Kidney tubule cell (primary cell): ENCODE measurements at regions not wholly inside any gene's neighbourhood (a gene's known extent, or its start where the extent isn't known, plus 50 kb on each side); places are given as distances from the start of the nearest gene placed in this dataset.
"Not testable (repeated sequence)": the region's sequence is repeated elsewhere in the genome, so short reads cannot be mapped to it uniquely, and the experiment has no call there.

Experiments used
- DNase-seq: peaks from one replicate; pipeline ENCODE4 v3.0.0-alpha.2; 2018; ENCODE audit warnings: low spot score

DNA sequence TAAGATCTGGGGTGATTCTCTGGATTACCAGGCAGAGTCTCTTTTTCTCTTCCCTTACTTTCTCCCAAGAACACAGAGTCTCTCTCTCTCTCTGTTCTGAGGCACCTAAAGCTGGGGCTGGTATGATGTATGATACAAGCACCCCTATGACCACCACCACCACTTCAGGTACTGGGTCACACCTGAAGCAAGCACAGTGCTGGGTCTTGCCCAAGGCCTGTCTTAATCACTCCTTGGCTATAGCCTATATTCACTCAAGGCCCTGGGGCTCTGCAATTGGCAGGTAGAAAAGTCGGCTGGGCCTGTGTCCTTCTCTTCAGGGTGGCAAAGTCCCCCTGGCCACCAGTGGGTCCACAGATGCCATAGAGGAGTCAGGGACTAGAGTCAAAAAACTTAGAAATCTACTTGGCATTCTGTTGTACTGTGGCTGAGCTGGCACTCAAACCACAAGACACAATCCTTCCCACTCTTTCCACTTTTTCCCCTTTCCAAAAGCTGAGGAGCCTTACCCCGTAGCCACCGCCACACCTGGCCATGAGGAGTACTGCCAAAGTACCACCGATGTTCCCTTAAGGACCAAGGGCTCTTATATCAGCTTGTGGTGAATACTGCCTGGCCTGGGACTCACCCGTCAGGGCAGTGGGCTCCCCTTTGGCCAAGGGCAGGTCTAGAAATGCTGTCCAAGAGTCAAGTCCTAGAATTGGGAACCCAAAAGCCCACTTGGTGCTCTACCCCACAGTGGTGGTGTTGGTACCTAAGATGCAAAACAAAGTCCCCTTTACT is 159.2 kb downstream of the POTEM start:
- DNase-seq = not testable (repeated sequence)

DNA sequence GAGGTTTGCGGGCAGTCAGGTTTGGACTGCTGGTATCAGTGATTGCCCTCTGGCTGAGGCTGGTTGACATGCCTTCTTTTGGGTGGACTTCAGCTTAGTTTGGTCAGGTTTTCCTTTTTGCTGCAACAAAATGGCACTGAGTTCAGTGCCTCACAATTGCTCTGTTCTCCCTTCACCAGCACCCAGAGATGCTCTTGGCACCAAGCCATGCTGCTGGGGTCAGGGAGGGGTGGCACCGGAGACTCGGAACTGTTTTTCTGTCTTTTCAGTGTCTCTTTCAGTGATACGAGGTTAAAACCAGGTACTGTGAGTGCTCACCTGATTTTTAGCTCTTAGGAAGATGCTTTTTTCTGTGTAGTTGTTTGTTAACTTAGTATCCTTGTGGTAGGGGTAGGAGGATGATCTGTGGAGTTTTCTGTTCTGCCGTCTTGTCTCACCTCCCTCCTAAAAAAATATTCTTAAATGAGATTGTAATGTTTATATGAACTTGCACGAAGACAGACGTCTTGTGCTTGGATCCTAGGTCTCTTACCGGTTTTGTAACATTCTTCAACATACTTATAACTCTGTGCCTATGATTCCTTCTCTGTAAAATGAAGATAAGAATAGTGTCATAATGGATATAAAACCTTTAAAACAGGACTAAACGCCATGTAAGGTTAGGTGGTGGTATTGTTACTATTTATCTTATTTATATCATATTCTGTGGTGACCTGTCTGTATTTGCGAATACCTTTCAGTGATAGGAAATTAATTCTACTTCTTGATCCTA is 160.6 kb downstream of the POTEM start:
- DNase-seq = not testable (repeated sequence)

- DNase-seq = not testable (repeated sequence)
These were observed 164.3 kb downstream of the POTEM start for GRCh38 chr14:19131553-19131952.

- DNase-seq = not testable (repeated sequence)
These were observed 165.0 kb downstream of the POTEM start for GRCh38 chr14:19132013-19132835.

GRCh38 chr14:19132836-19133120 is 165.5 kb downstream of the POTEM start:
- DNase-seq = not testable (repeated sequence)

DNA sequence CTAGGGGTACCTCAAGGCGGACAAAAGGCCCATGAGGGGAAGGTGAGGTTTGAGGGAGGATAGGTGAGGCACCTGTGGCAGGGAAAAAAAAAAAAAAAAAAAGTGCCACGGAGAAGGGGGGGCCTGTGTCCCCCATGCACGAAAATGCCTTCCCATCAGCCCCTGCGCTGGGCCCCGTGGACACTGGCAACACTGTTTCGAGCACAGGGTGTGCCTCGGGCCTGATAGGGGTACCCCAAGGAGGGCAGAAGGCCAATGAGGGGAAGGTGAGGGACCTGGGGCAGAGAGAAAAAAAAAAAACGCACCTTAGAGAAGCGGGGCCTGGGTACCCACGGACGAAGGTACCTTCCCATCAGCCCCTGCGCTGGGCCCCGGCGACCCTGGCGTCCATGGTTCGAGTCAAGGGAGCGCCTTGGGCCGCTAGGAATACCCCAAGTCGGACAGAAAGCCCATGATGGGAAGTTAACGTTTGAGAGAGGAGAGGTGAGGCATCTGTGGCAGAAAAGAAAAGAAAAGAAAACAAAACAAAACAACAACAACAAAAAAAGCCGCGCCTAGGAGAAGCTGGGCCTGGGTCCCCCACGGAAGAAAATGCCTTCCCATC is 190.0 kb downstream of the POTEM start:
- not testable (repeated sequence) for DNase-seq

DNA sequence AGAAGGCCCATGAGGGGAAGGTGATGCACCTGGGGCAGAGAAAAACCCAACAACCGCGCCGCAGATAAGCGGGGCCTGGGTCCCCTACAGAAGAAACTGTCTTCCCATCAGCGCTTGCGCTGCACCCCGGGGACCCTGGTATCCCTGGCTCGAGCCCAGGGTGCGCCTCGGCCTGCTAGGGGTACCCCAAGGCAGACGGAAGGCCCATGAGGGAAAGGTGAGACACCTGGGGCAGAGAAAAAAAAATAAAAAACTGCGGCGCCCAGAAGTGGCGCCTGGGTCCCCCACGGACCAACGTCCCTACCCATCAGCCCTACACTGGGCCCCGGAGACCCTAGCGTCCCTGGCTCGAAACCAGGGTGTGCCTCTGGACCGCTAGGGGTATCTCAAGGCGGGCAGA is 190.8 kb downstream of the POTEM start:
- DNase-seq = not testable (repeated sequence)

DNA sequence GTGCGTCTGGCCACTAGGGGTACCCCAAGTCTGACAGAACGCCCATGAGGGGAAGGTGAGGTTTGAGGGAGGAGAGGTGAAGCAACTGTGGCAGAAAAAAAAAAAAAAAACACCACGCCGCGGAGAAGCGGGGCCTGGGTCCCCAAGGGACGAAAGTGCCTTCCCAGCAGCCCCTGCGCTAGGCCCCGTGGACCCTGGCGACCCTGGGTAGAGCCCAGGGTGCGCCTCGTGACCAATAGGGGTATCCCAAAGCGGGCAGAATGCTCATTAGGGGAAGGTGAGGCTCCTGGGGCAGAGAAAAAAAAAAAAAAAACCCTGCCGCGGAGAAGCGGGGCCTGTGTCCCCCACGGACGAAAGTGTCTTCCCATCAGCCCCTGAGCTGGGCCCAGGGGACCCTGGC is 191.4 kb downstream of the POTEM start:
- DNase-seq = not testable (repeated sequence)

- not testable (repeated sequence) for DNase-seq
These were observed 191.9 kb downstream of the POTEM start for GRCh38 chr14:19159003-19159625.

DNA sequence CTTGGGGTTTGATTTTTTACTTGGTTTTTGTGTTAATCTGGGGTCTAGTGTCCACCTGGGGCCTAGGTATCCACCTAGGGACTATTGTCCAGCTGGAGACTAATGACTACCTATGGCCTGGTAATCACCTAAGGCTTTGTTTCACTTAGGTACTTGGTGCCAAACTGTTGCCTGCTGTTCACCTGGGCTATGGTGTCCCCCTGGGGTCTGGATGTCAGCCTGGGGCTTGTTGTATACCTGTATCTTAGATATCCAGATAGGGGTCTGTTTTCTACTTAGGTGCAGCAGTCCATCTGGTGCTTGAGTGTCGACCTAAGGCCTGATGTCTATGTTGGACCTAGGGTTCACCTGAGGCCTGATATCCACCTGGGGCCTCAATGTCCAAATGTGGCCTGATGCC is 193.1 kb downstream of the POTEM start:
- DNase-seq = not testable (repeated sequence)

- DNase-seq = peak; percentile 1
These were observed 194.2 kb downstream of the POTEM start for GRCh38 chr14:19161251-19162033.

- DNase-seq = not testable (repeated sequence)
These were observed 194.9 kb downstream of the POTEM start for GRCh38 chr14:19162034-19162706.

GRCh38 chr14:19162920-19163319 is 195.7 kb downstream of the POTEM start:
- not testable (repeated sequence) for DNase-seq

DNA sequence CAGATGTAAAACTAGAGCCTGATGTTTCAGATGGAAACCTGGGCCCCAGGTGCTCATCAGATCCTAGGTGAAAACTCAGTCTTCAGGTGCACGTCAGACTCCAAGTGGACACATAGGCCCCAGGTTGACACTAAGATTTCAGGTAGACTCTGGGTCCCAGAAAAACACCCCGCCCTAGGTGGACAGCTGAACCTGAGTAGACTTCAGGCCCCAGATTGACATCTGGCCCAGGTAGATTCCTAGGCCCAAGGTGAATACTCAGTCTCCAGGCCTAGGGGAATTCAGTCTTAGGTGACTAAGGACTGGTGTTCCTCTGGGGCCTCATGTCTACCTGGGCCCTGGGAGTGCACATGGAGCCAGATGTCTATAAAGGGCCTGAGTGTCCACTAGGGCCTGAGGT is 196.7 kb downstream of the POTEM start:
- DNase-seq = not testable (repeated sequence)

DNA sequence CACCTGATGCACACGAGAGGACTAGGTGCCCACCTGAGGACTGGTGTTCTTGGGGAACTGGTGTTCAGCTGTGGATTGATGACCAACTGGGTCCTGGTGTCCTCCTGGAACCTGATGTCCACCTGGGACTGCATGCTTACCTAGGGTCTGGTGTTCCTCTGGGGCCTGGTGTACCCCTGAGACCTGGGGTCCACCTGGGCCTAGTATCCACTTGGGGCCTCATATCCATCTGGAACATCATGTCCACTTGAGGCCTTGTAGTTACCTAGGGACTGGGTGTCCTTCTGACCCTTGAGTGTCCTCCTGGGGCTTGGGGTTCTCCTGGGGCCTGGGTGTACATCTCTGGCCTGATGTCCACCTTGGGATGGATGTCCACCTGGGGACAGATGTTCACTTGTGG is 197.2 kb downstream of the POTEM start:
- not testable (repeated sequence) for DNase-seq

DNA sequence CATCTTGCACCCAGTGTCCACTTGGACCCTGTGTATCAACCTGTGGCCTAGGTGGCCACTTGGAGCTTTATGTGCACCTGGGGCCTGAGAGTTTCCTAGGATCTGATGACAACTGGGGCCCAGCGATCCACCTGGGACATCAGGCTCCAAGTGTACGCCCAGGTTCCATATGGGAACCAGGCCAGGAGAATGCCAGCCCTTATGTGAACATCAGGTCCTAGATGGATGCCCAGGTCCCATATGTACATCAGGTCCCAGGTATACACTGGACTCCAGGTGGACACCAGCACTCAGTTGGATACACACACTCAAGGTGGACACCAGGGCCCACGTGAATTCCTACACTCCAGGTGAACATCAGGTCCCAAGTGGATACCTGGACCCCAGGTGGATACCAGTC is 198.8 kb downstream of the POTEM start:
- DNase-seq = not testable (repeated sequence)

GRCh38 chr14:19167454-19168190 is 200.4 kb downstream of the POTEM start:
- DNase-seq = not testable (repeated sequence)

DNA sequence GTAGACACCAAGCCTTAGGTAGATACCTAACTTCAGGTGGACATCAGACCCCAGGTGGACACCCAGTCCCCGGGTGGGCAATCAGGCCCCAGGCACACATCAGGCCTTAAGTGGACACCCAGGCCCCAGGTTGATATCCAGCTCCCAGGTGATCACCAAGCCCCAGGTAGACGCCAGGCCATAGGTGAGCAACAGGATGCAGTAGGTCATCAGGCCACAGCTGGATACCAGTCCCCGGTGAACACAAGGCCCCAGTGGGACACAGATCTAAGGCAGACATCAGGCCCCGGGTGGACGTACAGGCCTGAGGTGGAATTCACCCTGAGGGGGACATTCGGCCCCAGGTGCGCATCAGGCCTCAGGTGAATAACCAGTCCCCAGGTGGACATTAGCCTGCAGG is 201.0 kb downstream of the POTEM start:
- DNase-seq = not testable (repeated sequence)

- not testable (repeated sequence) for DNase-seq
These were observed 202.5 kb downstream of the POTEM start for GRCh38 chr14:19169561-19170362.
